Central memory CD4-positive, alpha-beta T cell (primary cell): ENCODE measurements at regions not wholly inside any gene's neighbourhood (a gene's known extent, or its start where the extent isn't known, plus 50 kb on each side); places are given as distances from the start of the nearest gene placed in this dataset.

Experiments
- DNase-seq: peaks from one replicate; pipeline ENCODE4 v3.0.0; 2022

- no peak for DNase-seq
Measured at GRCh38 chr14:105806568-105806967, 280.2 kb downstream of the TMEM121 start.

GRCh38 chr14:105817971-105818711 lies 291.8 kb downstream of the TMEM121 start:
- DNase-seq = no peak

- DNase-seq = no peak
Measured at GRCh38 chr14:105818712-105819005, 292.3 kb downstream of the TMEM121 start.

- DNase-seq = no peak
Measured at GRCh38 chr14:105830171-105830570, 303.8 kb downstream of the TMEM121 start.

GRCh38 chr14:105836160-105836559 lies 309.8 kb downstream of the TMEM121 start:
- DNase-seq = no peak

GRCh38 chr14:105836730-105837129 lies 310.3 kb downstream of the TMEM121 start:
- DNase-seq = no peak

GRCh38 chr14:105837349-105838063 lies 311.1 kb downstream of the TMEM121 start:
- DNase-seq = no peak

GRCh38 chr14:105838107-105838506 lies 311.7 kb downstream of the TMEM121 start:
- DNase-seq = no peak

- no peak for DNase-seq
Measured at GRCh38 chr14:105838591-105839424, 312.4 kb downstream of the TMEM121 start.

- no peak for DNase-seq
Measured at GRCh38 chr14:105839425-105840265, 313.3 kb downstream of the TMEM121 start.

GRCh38 chr14:105840266-105841021 lies 314.1 kb downstream of the TMEM121 start:
- DNase-seq = no peak

GRCh38 chr14:105841022-105842009 lies 314.9 kb downstream of the TMEM121 start:
- DNase-seq = no peak

GRCh38 chr14:105842105-105842504 lies 315.7 kb downstream of the TMEM121 start:
- DNase-seq = no peak

- no peak for DNase-seq
Measured at GRCh38 chr14:105843444-105844046, 317.2 kb downstream of the TMEM121 start.

GRCh38 chr14:105844047-105844630 lies 317.8 kb downstream of the TMEM121 start:
- DNase-seq = no peak

GRCh38 chr14:105844810-105845724 lies 318.7 kb downstream of the TMEM121 start:
- no peak for DNase-seq

GRCh38 chr14:105845725-105846309 lies 319.4 kb downstream of the TMEM121 start:
- no peak for DNase-seq

- no peak for DNase-seq
Measured at GRCh38 chr14:105846312-105846711, 319.9 kb downstream of the TMEM121 start.
